GM19238 (cell line): ENCODE measurements at regions not wholly inside any gene's neighbourhood (a gene's known extent, or its start where the extent isn't known, plus 50 kb on each side); places are given as distances from the start of the nearest gene placed in this dataset.

Experiments
- DNase-seq: peaks from one replicate; pipeline ENCODE4 v3.0.0; 2011; ENCODE audit warnings: low spot score; ENCODE audit not compliant: insufficient read length

- no peak for DNase-seq
Observed at GRCh38 chr22:47376901-47377505, 614.6 kb downstream of the TBC1D22A start.

- DNase-seq = no peak
Observed at GRCh38 chr22:47376322-47376700, 613.9 kb downstream of the TBC1D22A start.

- DNase-seq = no peak
Observed at GRCh38 chr22:47375621-47376321, 613.3 kb downstream of the TBC1D22A start.

- DNase-seq = no peak
Observed at GRCh38 chr22:47374901-47375575, 612.6 kb downstream of the TBC1D22A start.

GRCh38 chr22:47374273-47374771 is 611.9 kb downstream of the TBC1D22A start:
- no peak for DNase-seq

GRCh38 chr22:47373648-47374272 is 611.3 kb downstream of the TBC1D22A start:
- no peak for DNase-seq

- no peak for DNase-seq
Observed at GRCh38 chr22:47372596-47373385, 610.3 kb downstream of the TBC1D22A start.

GRCh38 chr22:47372111-47372581 is 609.7 kb downstream of the TBC1D22A start:
- DNase-seq = no peak

GRCh38 chr22:47371263-47372090 is 609.0 kb downstream of the TBC1D22A start:
- DNase-seq = no peak

GRCh38 chr22:47370448-47371262 is 608.2 kb downstream of the TBC1D22A start:
- DNase-seq = no peak

- no peak for DNase-seq
Observed at GRCh38 chr22:47369431-47370015, 607.1 kb downstream of the TBC1D22A start.

GRCh38 chr22:47369020-47369419 is 606.6 kb downstream of the TBC1D22A start:
- no peak for DNase-seq

GRCh38 chr22:47367993-47368945 is 605.8 kb downstream of the TBC1D22A start:
- DNase-seq = no peak

GRCh38 chr22:47367107-47367690 is 604.7 kb downstream of the TBC1D22A start:
- DNase-seq = no peak

- DNase-seq = no peak
Observed at GRCh38 chr22:47366026-47366767, 603.7 kb downstream of the TBC1D22A start.

GRCh38 chr22:47361247-47361646 is 598.8 kb downstream of the TBC1D22A start:
- DNase-seq = no peak

- no peak for DNase-seq
Observed at GRCh38 chr22:47357493-47357892, 595.0 kb downstream of the TBC1D22A start.
